ENCODE measurements at regions not wholly inside any gene's neighbourhood (a gene's known extent, or its start where the extent isn't known, plus 50 kb on each side); places are given as distances from the start of the nearest gene placed in this dataset.
"Not testable (repeated sequence)": the region's sequence is repeated elsewhere in the genome, so short reads cannot be mapped to it uniquely, and the experiment has no call there.

GRCh38 chr15:79644091-79644490 lies 212.0 kb downstream of the MINAR1 start:
- Histone ChIP-seq H3K27ac (no peak overlapping the region), H3K9me3 (ENCODE audit: low read depth, low read length) (no peaks in the 10 kb centered on the region), H3K4me3 (no peak overlapping the region), H3K9ac (ENCODE audit: insufficient read length) (no peak overlapping the region), H3K36me3 (ENCODE audit: insufficient read depth, low read length) (no peaks in the 10 kb centered on the region)
- TF ChIP-seq EZH2 (IDR thresholded peaks at IDR 0.05) (no peak), FOXP2 (optimal IDR thresholded peaks at IDR 0.05; ENCODE audit: control extremely low read depth, extremely low read length, insufficient read depth) (no peak), POLR2AphosphoS5 (IDR thresholded peaks at IDR 0.05; ENCODE audit: borderline replicate concordance, low read depth, low read length) (no peak)
- no peak for DNase-seq (ENCODE audit: low read depth, low spot score)

GRCh38 chr15:79652972-79653371 lies 220.8 kb downstream of the MINAR1 start:
- not testable (repeated sequence) for H3K9me3 ChIP-seq (ENCODE audit: low read depth, low read length); H3K36me3 ChIP-seq (ENCODE audit: insufficient read depth, low read length); DNase-seq (ENCODE audit: low read depth, low spot score); H3K4me3 ChIP-seq; H3K27ac ChIP-seq; H3K9ac ChIP-seq (ENCODE audit: insufficient read length)

- Histone ChIP-seq H3K36me3 (ENCODE audit: insufficient read depth, low read length) (no peaks in the 10 kb centered on the region), H3K27ac (no peak overlapping the region), H3K4me3 (no peak overlapping the region), H3K9ac (ENCODE audit: insufficient read length) (no peak overlapping the region), H3K9me3 (ENCODE audit: low read depth, low read length) (no peaks in the 10 kb centered on the region)
- TF ChIP-seq EZH2 (IDR thresholded peaks at IDR 0.05) (no peak), FOXP2 (optimal IDR thresholded peaks at IDR 0.05; ENCODE audit: control extremely low read depth, extremely low read length, insufficient read depth) (no peak), POLR2AphosphoS5 (IDR thresholded peaks at IDR 0.05; ENCODE audit: borderline replicate concordance, low read depth, low read length) (no peak)
- DNase-seq (ENCODE audit: low read depth, low spot score): no peak
Observed at GRCh38 chr15:79653533-79653932, 221.4 kb downstream of the MINAR1 start.

- H3K9ac ChIP-seq (ENCODE audit: insufficient read length): no peak overlapping the region
- H3K9me3 ChIP-seq (ENCODE audit: low read depth, low read length): no peaks in the 10 kb centered on the region
- H3K4me3 ChIP-seq: no peak overlapping the region
- no peak for DNase-seq (ENCODE audit: low read depth, low spot score)
- TF ChIP-seq EZH2 (IDR thresholded peaks at IDR 0.05): no peak
- no peak for TF ChIP-seq POLR2AphosphoS5 (IDR thresholded peaks at IDR 0.05; ENCODE audit: borderline replicate concordance, low read depth, low read length)
- TF ChIP-seq FOXP2 (optimal IDR thresholded peaks at IDR 0.05; ENCODE audit: control extremely low read depth, extremely low read length, insufficient read depth): no peak
- no peaks in the 10 kb centered on the region for H3K36me3 ChIP-seq (ENCODE audit: insufficient read depth, low read length)
- no peak overlapping the region for H3K27ac ChIP-seq
Observed at GRCh38 chr15:79656151-79657000, 224.2 kb downstream of the MINAR1 start.

- H3K9ac ChIP-seq (ENCODE audit: insufficient read length): no peak overlapping the region
- no peaks in the 10 kb centered on the region for H3K9me3 ChIP-seq (ENCODE audit: low read depth, low read length)
- no peak overlapping the region for H3K27ac ChIP-seq
- no peaks in the 10 kb centered on the region for H3K36me3 ChIP-seq (ENCODE audit: insufficient read depth, low read length)
- TF ChIP-seq POLR2AphosphoS5 (IDR thresholded peaks at IDR 0.05; ENCODE audit: borderline replicate concordance, low read depth, low read length): no peak
- TF ChIP-seq EZH2 (IDR thresholded peaks at IDR 0.05): no peak
- TF ChIP-seq FOXP2 (optimal IDR thresholded peaks at IDR 0.05; ENCODE audit: control extremely low read depth, extremely low read length, insufficient read depth): no peak
- no peak for DNase-seq (ENCODE audit: low read depth, low spot score)
- no peak overlapping the region for H3K4me3 ChIP-seq
Observed at GRCh38 chr15:79657722-79658121, 225.6 kb downstream of the MINAR1 start.

- no peak overlapping the region for H3K9ac ChIP-seq (ENCODE audit: insufficient read length)
- TF ChIP-seq POLR2AphosphoS5 (IDR thresholded peaks at IDR 0.05; ENCODE audit: borderline replicate concordance, low read depth, low read length) (no peak), FOXP2 (optimal IDR thresholded peaks at IDR 0.05; ENCODE audit: control extremely low read depth, extremely low read length, insufficient read depth) (no peak)
- no peaks in the 10 kb centered on the region for H3K36me3 ChIP-seq (ENCODE audit: insufficient read depth, low read length)
- no peak overlapping the region for H3K4me3 ChIP-seq
- no peak overlapping the region for H3K27ac ChIP-seq
- no peak for DNase-seq (ENCODE audit: low read depth, low spot score)
- H3K9me3 ChIP-seq (ENCODE audit: low read depth, low read length): no peaks in the 10 kb centered on the region
Observed at GRCh38 chr15:79659691-79660090, 227.6 kb downstream of the MINAR1 start.

- Histone ChIP-seq H3K9me3 (ENCODE audit: low read depth, low read length) (no peaks in the 10 kb centered on the region), H3K27ac (no peak overlapping the region), H3K4me3 (no peak overlapping the region), H3K36me3 (ENCODE audit: insufficient read depth, low read length) (no peaks in the 10 kb centered on the region), H3K9ac (ENCODE audit: insufficient read length) (no peak overlapping the region)
- no peak for DNase-seq (ENCODE audit: low read depth, low spot score)
- TF ChIP-seq EZH2 (IDR thresholded peaks at IDR 0.05) (no peak), POLR2AphosphoS5 (IDR thresholded peaks at IDR 0.05; ENCODE audit: borderline replicate concordance, low read depth, low read length) (no peak), FOXP2 (optimal IDR thresholded peaks at IDR 0.05; ENCODE audit: control extremely low read depth, extremely low read length, insufficient read depth) (no peak)
Observed at GRCh38 chr15:79661411-79661810, 229.3 kb downstream of the MINAR1 start.

GRCh38 chr15:79673416-79674123 lies 223.2 kb downstream of the MTHFS start:
- no peak for DNase-seq (ENCODE audit: low read depth, low spot score)
- no peak overlapping the region for H3K9ac ChIP-seq (ENCODE audit: insufficient read length)

More at GRCh38 chr15:79673416-79674123, 223.2 kb downstream of the MTHFS start:
- Histone ChIP-seq H3K36me3 (ENCODE audit: insufficient read depth, low read length) (no peaks in the 10 kb centered on the region), H3K4me3 (no peak overlapping the region), H3K27ac (no peak overlapping the region), H3K9me3 (ENCODE audit: low read depth, low read length) (no peaks in the 10 kb centered on the region)
- TF ChIP-seq FOXP2 (optimal IDR thresholded peaks at IDR 0.05; ENCODE audit: control extremely low read depth, extremely low read length, insufficient read depth) (no peak), POLR2AphosphoS5 (IDR thresholded peaks at IDR 0.05; ENCODE audit: borderline replicate concordance, low read depth, low read length) (no peak), EZH2 (IDR thresholded peaks at IDR 0.05) (no peak)

Data from SK-N-MC (cell line).